ENCODE measurements at regions not wholly inside any gene's neighbourhood (a gene's known extent, or its start where the extent isn't known, plus 50 kb on each side); places are given as distances from the start of the nearest gene placed in this dataset.

DNA sequence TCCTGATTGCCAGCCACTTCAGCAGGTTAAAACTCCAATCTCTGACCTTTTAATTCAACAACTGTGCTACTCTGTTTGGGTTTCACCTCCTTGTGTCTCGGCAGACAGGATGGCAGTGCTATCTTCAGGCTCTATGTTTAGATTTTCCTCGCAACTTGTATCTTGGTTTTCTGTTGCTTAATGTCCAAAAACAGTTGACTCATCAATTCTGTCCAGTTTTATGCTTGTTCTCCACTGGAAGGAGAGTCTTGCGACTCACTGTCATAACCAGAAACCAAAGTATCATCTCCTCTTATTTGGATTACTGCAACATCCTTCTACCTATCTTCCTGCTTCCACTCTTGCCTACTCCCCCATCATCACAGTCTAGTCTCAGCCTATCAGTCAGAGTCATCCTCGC is 130.9 kb upstream of the ADAMTS16 start:
- no peak for FAIRE-seq
- no peak for DNase-seq (ENCODE audit: insufficient read length, low spot score)

DNA sequence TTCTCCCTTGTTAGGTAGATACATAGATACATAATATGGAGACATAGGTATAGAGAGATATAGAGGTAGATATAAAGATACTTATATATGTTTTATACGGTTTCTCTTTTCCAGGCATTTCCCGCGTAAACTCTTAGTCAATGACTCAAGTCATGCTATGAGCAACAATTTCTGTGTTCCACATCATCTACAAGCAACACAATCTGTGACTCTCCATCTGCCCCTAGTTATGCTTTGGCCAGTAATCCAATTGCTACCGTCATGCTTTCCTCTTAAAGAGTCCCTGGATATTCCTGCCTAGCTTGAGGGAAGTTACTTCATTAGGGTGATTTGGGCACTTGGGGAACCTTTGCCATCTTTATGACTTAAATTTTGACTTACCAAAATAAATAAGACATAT is 129.0 kb upstream of the ADAMTS16 start:
- DNase-seq (ENCODE audit: insufficient read length, low spot score) (no peak), FAIRE-seq (no peak)

DNA sequence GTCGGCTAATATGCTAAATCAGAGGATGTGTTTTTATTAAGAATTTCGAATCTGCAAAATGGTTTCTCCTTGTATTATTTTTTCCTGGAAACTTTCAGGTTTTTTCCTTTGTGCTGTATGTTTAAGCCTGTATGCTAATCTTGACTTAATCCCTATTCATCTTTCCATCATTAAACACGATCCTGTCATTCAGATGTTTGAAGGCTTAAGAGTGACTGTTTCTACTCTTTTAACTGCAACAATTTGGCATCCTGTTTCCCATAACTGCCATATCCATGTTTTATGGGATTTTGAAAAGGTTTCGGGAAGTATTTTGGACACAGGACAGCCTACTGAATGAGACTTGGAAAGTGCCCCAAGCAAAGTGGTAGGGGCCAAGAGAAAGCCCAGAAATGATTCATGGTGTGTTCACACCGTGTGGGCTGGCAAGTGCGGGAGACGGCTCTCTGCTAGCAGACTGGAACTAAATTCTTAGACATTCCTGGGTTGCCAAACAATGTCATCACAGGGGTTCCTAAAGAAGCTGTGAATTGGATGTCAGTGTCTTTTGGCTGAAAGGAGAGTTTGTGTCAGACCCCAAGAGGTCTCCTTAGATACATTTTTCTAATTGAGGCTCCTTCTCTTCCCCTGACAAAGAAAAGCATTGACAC is 125.4 kb upstream of the ADAMTS16 start:
- FAIRE-seq, result no peak
- no peak for DNase-seq (ENCODE audit: insufficient read length, low spot score)

DNA sequence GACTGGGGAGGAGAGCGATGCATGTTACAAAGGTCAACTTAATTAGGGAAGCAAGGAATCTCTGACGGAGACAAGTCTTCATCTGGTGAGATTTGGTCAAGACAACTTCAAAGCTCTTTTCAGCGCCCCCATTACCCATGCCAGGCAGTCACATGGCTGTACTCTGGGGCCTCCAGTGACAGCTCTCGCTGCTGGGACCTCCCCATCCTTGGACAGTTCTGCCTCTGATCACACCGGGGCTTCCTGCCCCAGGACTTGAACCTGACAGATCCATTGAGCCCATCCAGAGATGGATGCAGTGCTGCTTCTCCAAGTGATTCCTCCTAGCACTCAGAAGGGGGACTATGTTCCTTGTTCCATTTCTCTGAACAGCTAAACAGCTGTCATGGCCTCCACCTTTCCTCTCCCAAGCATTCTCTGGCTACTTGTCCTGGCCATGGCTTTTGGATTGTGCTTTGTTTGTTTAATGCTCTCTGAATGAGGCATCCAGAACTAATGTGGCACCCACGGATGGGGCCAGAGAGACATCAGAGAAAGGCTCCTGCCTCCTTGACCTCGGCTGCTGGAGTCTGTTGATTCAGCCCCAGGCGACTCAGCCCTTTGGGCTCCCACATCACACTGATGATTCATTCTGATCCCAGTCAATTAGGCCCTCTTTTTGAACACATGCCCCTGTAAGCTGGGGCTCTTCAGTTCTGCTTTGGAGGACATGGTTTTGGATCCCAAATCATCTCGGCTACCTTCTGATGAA is 122.1 kb upstream of the ADAMTS16 start:
- no peak for FAIRE-seq

DNA sequence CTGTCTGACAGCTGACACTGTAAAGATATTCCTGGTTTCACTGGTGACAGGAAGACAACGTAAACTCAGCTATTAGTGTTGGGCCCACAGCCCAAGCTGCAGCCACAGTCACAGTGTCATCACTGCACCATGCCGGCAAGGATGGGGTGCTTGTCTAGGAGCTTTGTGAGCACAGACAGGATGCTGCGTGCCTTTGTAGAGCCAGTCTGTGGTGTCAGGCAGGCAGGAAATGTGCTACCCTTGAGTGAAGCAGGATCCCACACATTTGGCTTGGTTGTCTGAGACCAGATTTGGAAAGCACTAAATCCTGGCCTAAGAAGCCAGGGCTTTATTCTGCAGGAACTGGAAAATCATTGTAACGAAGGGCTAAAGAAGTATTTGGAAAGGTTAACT is 121.6 kb upstream of the ADAMTS16 start:
- FAIRE-seq, result no peak
- no peak for DNase-seq (ENCODE audit: insufficient read length, low spot score)

More for the DNA sequence above, 122.1 kb upstream of the ADAMTS16 start:
- no peak for DNase-seq (ENCODE audit: insufficient read length, low spot score)

DNA sequence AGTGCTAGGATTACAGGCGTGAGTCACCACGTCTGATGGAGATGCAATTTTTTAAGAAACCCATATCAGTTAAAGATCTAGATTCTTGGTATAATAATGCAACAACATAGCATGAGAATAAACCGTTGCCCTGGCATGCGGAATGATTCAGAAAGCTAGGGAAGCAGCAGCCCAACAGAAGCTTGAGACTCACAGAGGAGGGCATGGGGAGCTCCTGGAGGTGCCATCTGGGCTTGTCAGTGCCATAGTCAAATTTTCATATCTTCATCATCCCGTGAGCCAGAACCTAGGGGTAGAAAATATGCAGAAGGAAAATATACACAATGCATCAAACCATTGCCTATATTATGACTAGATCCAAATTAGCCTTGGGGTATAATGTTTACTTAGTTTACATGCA is 118.7 kb upstream of the ADAMTS16 start:
- DNase-seq (ENCODE audit: insufficient read length, low spot score), result no peak
- FAIRE-seq, result no peak

DNA sequence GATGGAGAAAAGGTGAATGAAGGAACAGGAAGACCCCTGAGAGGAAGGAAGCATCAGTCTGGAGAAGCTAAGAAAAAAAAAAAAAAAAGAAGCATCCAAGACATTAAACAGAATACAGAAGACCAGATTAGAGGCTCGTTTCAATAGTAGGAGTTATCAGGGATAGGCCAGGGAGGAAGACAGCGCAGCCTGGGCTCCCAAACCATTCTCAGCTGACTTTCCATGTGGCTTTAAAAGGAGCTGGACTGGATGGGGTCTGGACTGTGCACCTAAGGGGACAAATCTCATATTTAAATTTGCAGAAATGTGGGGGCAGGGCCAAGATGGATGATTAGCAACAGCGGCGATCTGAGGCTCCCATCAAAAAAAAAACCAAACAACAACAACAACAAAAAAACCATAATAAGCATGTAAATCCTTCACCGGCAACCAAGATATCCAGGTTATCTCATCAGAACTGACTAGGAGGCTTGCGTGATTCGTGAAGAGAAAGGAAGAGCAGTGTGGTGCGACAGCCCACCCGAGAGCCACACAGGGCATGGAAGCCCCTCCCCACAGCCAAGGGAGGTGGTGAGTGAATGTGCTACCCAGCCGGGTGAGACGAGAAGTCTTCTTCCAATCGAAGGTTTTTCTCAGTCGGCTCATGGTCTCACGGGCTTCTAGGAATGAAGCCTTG is 114.9 kb upstream of the ADAMTS16 start:
- FAIRE-seq, result no peak
- no peak for DNase-seq (ENCODE audit: insufficient read length, low spot score)

DNA sequence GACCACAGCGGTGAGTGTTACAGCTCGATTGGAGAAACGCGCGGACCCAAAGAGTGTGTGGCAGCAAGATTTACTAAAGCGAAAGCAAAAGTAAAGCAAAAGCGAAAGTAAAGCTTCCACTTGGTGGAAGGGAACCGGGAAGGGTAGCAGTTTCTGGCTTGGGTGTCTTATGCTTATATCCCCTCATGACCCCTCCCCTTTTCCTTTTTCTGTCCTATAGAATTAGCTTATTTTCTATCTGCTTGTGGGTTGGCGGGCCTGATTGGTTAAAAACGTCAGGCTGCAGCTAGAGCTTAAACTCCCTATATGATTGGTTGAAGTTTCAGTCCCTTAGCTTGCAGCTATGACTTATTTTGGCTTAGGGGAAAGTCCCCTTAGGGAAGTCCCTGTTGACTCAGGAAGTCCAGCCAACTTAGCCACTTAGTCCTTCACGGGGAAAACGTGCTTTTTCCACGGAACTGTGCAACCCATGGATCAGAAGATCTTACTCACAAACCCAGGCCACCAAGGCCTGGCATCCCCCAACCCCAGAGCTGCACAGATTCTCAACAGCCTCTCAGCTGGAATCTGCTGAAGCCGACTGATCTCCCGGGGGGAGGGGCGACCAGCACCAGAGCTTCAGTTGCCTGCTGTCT is 114.2 kb upstream of the ADAMTS16 start:
- no peak for FAIRE-seq

DNA sequence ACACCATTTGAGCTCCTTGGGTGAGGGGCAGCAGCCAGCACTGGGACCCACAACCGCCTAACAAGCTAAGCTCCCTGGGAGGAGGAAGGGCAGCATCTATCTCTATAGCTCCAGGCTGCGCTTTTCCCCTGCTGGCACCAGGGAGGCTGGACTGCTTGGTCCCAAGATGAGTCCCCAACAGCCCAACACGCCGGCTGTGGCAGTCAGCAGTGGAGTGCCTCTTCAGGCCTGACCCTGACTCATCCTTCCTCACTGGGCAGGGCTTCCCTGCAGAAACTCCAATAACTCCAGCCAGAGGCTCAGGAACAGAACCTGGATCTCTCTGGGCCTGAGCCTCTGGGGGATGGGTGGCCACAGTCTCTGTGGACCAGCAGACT is 113.7 kb upstream of the ADAMTS16 start:
- DNase-seq (ENCODE audit: insufficient read length, low spot score) (no peak), FAIRE-seq (no peak)

More for the DNA sequence above, 114.2 kb upstream of the ADAMTS16 start:
- no peak for DNase-seq (ENCODE audit: insufficient read length, low spot score)

DNA sequence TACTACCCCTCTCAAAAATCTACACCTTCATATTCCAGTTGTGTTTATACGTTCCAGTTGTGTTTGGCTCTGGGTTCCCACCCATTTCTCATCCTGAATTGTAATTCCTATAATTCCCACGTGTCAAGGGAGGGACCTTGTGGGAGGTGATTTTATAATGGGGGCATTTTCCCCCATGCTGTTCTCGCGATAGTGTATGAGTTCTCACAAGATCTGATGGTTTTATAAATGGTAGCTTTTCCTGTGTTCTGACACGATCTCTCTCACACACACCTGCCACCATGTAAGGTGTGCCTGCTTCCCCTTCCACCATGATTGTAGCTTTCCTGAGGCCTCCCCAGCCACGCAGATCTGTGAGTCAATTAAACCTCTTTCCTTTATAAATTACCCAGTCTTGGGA is 108.5 kb upstream of the ADAMTS16 start:
- no peak for DNase-seq (ENCODE audit: insufficient read length, low spot score)
- FAIRE-seq, result no peak

DNA sequence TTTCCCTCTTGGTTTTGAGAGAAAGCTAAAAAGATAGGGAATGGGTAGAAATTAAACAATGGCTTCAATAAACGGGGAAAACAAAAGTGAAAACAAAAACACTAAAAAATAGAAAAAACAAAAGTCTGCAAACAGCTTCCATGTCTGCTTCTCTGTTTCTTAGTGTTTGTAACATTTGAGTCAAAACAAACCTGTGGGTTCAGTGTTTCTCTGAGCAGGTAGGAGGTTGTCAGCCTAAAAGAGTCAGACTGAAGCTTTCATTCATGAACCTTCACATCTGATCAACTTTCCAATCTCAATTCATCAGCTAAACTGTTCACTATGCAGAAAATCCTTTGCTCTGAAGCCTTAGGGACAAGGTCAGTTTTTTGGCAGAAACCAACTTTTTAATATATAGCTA is 102.5 kb upstream of the ADAMTS16 start:
- DNase-seq (ENCODE audit: insufficient read length, low spot score) (no peak), FAIRE-seq (no peak)

DNA sequence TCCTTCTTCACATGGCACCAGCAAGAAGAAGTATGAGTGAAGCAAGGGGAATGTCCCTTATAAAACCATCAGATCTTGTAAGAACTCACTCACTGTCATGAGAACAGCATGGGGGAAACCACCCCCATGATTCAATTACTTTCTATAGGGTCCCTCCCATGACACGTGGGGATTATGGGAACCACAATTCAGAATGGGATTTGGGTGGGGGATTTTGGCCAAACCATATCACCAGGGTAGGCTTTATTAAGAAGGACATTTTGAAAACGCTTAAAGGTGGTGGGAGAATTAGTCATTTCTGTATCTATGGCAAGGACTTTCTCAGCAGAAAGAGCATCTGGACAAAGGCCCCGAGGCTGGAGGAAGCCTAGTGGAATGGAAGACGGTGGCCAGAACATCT is 100.2 kb upstream of the ADAMTS16 start:
- FAIRE-seq, result no peak

DNA sequence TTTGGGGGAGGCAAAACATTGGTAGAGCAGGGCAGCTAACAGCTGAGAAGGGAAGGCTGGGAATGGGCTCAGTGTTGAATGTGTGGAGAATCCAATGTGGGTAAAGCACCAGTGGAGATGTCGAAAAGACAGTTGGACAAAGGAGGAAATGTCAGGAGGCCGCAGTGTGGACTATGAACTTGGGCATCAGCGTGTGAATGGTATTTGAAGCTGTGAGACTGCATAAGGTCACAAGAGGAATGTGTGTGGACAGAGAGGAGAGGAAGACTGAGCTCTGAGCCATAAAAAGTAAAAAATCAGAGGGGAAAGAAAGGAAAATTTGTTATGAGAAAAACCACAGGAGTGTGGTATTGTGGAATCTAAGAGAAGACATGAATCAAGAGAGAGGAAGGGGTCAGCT is 99.4 kb upstream of the ADAMTS16 start:
- no peak for FAIRE-seq
- no peak for DNase-seq (ENCODE audit: insufficient read length, low spot score)

More for the DNA sequence above, 100.2 kb upstream of the ADAMTS16 start:
- no peak for DNase-seq (ENCODE audit: insufficient read length, low spot score)

DNA sequence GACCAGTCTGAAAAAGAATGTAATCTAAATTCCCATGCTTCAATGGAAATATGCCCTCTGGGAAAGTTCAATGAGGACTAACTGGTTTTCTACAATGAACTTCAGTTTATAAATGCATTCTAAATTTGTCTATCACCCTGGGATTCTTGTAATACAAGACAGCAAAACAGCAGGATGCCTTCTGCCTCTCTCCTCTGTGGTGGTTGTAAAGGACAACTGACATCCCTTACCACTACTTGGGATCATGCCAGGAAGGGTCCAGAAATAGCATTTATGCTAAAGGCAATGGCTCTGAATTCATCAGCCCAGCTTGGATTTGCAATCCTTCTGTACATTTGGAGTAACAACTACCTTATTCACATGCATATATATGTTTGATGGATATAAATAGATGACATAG is 97.3 kb upstream of the ADAMTS16 start:
- DNase-seq (ENCODE audit: insufficient read length, low spot score) (no peak), FAIRE-seq (no peak)

DNA sequence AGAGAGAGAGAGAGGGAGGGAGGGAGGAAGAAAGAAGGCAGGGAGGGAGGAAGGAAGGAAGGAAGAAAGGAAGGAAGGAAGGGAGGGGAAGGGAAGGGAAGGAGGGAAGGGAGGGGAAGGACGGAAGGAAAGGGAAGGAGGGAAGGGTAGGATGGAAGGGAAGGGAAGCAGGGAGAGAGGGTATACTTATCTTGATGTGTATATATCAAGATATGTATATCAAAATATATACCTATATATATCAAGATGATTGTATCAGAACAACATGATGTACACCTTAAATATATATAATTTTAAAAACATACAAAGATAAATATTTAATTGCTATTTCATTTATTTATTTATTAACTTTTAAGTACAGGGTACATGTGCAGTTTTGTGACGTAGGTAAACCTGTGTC is 96.8 kb upstream of the ADAMTS16 start:
- FAIRE-seq, result no peak
- no peak for DNase-seq (ENCODE audit: insufficient read length, low spot score)

DNA sequence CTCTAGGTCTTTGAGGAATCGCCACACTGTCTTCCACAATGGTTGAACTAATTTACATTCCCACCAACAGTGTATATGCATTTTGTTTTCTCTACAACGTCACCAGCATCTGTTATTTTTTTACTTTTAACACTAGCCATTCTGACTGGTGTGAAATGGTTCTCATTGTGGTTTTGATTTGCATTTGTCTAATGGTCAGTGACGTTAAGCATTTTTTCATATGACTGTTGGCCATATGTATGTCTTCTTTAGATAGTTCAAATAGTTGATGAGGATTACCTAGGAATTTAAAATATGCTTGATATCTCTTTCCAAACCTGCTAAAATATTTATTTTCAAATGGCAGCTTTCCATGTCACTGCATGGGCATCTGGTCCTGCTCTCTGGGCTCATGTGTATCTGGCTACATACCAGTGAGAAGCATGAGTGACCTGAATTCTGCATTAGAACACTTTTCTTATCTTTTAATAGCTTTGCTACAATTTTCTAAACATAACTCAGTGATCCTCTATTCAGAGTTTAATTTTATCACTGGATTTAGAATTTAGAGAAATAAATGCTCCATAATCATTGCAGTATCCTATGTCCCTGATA is 95.8 kb upstream of the ADAMTS16 start:
- DNase-seq (ENCODE audit: insufficient read length, low spot score), result no peak
- no peak for FAIRE-seq

DNA sequence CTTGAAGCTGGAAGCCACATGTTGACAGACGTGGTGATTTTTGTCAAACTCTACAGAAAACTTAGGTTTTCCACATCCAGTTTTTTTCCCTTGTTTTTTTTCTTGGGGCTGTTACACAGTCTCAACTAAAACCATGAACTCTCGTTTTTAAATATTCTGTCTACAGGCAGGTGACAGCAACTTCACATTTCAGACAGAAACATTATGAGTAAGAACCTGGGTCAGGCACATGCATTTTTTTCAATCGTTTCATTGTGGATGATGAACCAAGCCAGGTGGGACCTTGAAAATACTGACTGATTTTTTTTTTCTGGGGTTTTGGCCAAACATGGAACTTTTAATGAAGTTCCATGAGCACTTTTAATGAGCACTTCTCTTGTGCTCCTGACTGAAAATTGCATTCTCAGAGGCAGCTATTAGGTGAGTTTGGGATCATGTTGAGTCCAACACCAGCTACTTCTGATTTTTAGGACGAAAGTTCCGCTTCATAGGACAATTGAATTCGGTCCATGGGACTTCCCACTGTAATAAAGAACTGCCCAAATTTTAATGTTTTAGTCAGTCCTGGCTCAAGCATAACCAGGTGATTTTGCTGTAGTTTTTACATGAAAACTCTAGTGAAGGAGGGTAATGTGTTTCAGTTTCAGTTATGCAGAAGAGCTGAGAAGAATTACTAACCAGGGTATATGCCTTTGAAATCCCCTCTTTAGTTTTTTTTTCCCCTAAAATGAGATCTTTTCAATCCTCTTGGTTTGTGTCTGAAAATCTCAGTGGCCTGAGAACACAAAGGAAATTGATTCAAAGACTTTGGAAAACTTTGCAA is 93.2 kb upstream of the ADAMTS16 start:
- DNase-seq (ENCODE audit: insufficient read length, low spot score) (no peak), FAIRE-seq (peak; percentile 81)

DNA sequence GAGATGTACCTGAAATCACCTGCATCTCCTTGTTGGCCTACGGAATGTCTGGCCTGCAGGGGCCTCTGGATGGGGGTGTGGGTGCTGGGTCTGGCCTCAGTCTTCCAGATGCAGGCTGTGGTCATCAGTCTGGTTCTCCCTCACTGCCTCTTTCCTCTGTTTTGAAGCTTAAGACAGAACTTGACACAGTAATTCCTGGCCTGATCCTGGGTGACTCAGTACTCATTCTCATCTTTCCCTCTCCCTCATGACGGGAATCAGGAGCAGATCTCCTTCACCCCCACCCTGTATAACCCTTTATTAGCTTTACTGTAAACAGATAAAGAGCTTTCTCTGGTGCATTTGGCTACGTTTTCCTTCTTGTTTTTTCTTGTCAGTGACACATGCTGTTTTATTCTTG is 89.3 kb upstream of the ADAMTS16 start:
- DNase-seq (ENCODE audit: insufficient read length, low spot score) (no peak), FAIRE-seq (no peak)

DNA sequence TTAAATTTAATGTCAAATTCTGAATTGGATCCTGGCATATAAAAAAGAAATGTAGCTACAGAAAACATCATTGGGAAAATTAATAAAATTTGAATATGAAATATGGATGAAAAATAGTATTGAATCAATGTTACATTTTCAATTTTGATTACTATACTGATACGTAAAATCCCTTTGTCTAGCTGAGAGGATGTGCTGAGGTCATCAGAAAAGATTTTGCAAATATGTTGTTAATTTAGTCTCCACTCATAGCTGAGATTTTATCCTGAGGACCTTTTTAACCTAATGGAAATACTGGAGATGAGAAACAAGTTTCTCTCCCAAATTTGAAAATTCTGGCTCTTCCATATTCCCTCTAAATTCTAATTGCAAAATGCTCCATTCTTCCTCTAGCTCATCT is 84.4 kb upstream of the ADAMTS16 start:
- DNase-seq (ENCODE audit: insufficient read length, low spot score) (no peak), FAIRE-seq (no peak)

DNA sequence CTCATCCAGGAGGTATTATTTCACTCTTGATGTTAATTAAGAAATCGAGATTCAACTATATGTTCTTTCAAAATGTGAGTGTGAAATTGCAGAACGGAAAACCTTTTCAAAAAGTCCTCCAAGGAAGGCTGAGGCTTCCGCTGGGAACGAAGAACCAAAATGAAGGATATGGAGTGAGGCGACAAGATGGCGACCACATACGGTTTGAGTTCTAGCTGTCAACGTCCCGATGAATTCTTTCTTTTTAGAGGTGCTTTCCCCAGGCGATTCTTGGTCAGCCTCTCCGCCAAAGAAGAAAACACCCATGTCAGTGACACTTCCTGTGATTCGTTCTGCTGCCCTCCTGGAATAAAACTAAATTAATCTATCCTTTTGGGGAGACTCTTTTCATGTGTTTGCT is 78.3 kb upstream of the ADAMTS16 start:
- FAIRE-seq, result no peak

More for the DNA sequence above, 78.3 kb upstream of the ADAMTS16 start:
- no peak for DNase-seq (ENCODE audit: insufficient read length, low spot score)

All from GM19239 (cell line).